Stomach (tissue), 8 donors: ENCODE measurements at regions not wholly inside any gene's neighbourhood (a gene's known extent, or its start where the extent isn't known, plus 50 kb on each side); places are given as distances from the start of the nearest gene placed in this dataset.

Experiments
- DNase-seq, 2 donors: peaks; one replicate each; pipeline versions ENCODE4 v3.0.0 to v3.0.0-alpha.2; 2013 to 2019
- H3K27ac ChIP-seq, 5 donors: fragments of 200-600 bp in 4 of 5; sonication (generic) in 4 of 5; one replicate each; pipeline ENCODE4 v1.5.1; 2013 to 2019; ENCODE audit warnings: mild to moderate bottlenecking in 1 of 5, moderate library complexity in 1 of 5
- H3K27me3 ChIP-seq, 3 donors: fragments of 200-600 bp; sonication (generic); one replicate each; pipeline ENCODE4 v1.5.1; 2017 to 2019; ENCODE audit warnings: mixed run types in 1 of 3
- H3K36me3 ChIP-seq, 4 donors: fragments of 200-600 bp; sonication (generic); 1 replicate in 3 of 4; 2 replicates in 1 of 4; pipeline ENCODE4 v1.5.1; 2016 to 2019
- H3K4me1 ChIP-seq, 4 donors: fragments of 200-600 bp; sonication (generic); one replicate each; pipeline ENCODE4 v1.5.1; 2016 to 2019
- H3K4me3 ChIP-seq, 4 donors: fragments of 200-600 bp; sonication (generic) in 3 of 4; one replicate each; pipeline ENCODE4 v1.5.1; 2016 to 2019; ENCODE audit warnings: mild to moderate bottlenecking in 1 of 4
- H3K9me3 ChIP-seq, 4 donors: fragments of 200-600 bp; sonication (generic); one replicate each; pipeline ENCODE4 v1.5.1; 2016 to 2019
- EP300 ChIP-seq: sonication (generic); formaldehyde crosslinking; IDR thresholded peaks from one replicate; pipeline ENCODE4 v1.6.1; 2017; ENCODE audit warnings: antibody characterized with exemption
- POLR2A ChIP-seq, 4 donors: fragments of 450-650 bp; IDR thresholded peaks; one replicate each; pipeline ENCODE4 v1.6.1; 2016; ENCODE audit warnings: antibody characterized with exemption in 4 of 4, control low read depth in 2 of 4, mild to moderate bottlenecking in 1 of 4, moderate library complexity in 1 of 4
- POLR2AphosphoS5 ChIP-seq, 3 donors: sonication (generic); formaldehyde crosslinking; IDR thresholded peaks; one replicate each; pipeline ENCODE4 v1.6.1; 2016; ENCODE audit warnings: antibody characterized with exemption in 3 of 3
- WGBS, 5 donors: extraction: QIAGEN DNeasy Blood & Tissue Kit in 3 of 5; methylation state at CpG; one replicate each; pipeline versions ENCODE4 v1.1.5 to v1.1.7; 2013 to 2018; 5-methylcytosine and 5-hydroxymethylcytosine counted together
- intact Hi-C: fragments of 100-400 bp; cut with DNase I; formaldehyde crosslinking; loops from one replicate; pipeline ENCODE4 v1.15.1; 2023; ENCODE audit warnings: low total_unique reads
- TF ChIP-seq, protein P1 (sequence below), 7 experiments: fragments of 450-650 bp in 4 of 7; fragments of 200-600 bp in 3 of 7; sonication (generic) in 3 of 7; IDR thresholded peaks; one replicate each; pipeline ENCODE4 v1.5.1; 2016 to 2019; ENCODE audit warnings: antibody characterized with exemption in 7 of 7, control low read depth in 2 of 7, mild to moderate bottlenecking in 1 of 7
- donor health status: healthy with polysubstance abuse.
- donor health status: Bipolar disorder and iron deficiency.
- donor health status: healthy.

DNA sequence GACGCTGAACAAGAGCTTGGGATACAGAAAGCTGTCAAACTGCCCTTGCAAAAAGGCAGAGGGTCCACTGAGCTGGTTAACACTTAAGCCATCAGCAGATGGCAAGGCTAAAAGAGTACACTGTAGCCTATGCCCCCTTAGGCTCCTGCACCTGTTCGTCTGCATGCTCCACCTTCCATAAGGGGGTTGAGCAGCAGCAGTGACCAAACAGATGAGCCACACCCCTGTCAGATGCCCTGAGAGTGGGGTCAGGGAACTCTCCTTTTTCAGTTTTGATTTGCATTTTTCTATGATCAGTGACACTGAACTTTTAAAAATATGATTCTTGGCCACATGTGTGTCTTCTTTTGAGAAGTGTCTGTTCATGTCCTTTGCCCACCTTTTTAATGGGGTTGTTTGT, 402.5 kb upstream of the FAM98A start:
- TF ChIP-seq, protein P1, sequence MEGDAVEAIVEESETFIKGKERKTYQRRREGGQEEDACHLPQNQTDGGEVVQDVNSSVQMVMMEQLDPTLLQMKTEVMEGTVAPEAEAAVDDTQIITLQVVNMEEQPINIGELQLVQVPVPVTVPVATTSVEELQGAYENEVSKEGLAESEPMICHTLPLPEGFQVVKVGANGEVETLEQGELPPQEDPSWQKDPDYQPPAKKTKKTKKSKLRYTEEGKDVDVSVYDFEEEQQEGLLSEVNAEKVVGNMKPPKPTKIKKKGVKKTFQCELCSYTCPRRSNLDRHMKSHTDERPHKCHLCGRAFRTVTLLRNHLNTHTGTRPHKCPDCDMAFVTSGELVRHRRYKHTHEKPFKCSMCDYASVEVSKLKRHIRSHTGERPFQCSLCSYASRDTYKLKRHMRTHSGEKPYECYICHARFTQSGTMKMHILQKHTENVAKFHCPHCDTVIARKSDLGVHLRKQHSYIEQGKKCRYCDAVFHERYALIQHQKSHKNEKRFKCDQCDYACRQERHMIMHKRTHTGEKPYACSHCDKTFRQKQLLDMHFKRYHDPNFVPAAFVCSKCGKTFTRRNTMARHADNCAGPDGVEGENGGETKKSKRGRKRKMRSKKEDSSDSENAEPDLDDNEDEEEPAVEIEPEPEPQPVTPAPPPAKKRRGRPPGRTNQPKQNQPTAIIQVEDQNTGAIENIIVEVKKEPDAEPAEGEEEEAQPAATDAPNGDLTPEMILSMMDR (IDR thresholded peaks at IDR 0.05), result no peak
- TF ChIP-seq POLR2A (IDR thresholded peaks at IDR 0.05) (no peak), POLR2AphosphoS5 (IDR thresholded peaks at IDR 0.05) (no peak), EP300 (no peak)
- intact Hi-C loops, result no loop called here

DNA sequence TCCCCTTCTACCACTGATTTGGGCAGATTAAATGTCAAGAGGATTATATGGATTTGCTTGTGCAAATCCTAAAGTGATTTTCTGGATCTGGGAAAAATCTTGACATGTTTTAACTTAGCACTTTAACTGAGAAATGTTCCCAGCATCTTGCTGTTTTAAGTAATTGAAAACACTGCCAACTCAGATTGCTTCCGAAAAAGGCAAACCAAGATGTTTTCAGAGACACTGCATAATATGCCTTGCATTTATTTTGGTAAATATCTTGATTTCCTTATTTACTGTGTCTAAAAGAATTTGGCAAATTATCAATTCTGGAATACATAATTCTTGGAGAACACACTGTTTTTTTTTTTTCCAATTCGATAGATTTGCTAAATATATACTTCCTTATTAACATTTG, 385.0 kb upstream of the FAM98A start:
- Histone ChIP-seq H3K4me1 (no peaks in the 10 kb centered on the region), H3K27ac (no peak overlapping the region), H3K4me3 (no peak overlapping the region), H3K9me3 (no peaks in the 10 kb centered on the region), H3K27me3 (no peaks in the 10 kb centered on the region), H3K36me3 (no peaks in the 10 kb centered on the region)
- intact Hi-C loops, result no loop called here
- WGBS, 5 donors, result 41 to 73% (median 66%) methylated on average over 2 of the region's 2 CpGs
- no peak for DNase-seq
- TF ChIP-seq EP300 (no peak), POLR2A (IDR thresholded peaks at IDR 0.05) (no peak), POLR2AphosphoS5 (IDR thresholded peaks at IDR 0.05) (no peak)
- TF ChIP-seq, protein P1 (IDR thresholded peaks at IDR 0.05), result no peak

More for the DNA sequence above, 402.5 kb upstream of the FAM98A start:
- 70 to 90% (median 72%) methylated on average over 2 of the region's 2 CpGs for WGBS, 5 donors
- Histone ChIP-seq H3K36me3 (no peaks in the 10 kb centered on the region), H3K9me3 (peaks cover 0 to 14% (median 10%) of the 10 kb centered on the region in 4 donors), H3K27ac (no peak overlapping the region), H3K27me3 (no peaks in the 10 kb centered on the region), H3K4me1 (no peaks in the 10 kb centered on the region), H3K4me3 (no peak overlapping the region)
- DNase-seq, result no peak

GRCh38 chr2:33978471-33978870, 379.4 kb upstream of the FAM98A start:
- H3K4me3 ChIP-seq, result no peak overlapping the region
- TF ChIP-seq EP300, result no peak
- no peak for TF ChIP-seq POLR2AphosphoS5 (IDR thresholded peaks at IDR 0.05)
- no peak for TF ChIP-seq POLR2A (IDR thresholded peaks at IDR 0.05)
- TF ChIP-seq, protein P1 (IDR thresholded peaks at IDR 0.05), result no peak
- no peak overlapping the region for H3K27ac ChIP-seq
- intact Hi-C loops, result no loop called here
- no peak for DNase-seq
- 59 to 88% (median 62%) methylated on average over 3 of the region's 3 CpGs for WGBS, 5 donors
- no peaks in the 10 kb centered on the region for H3K4me1 ChIP-seq
- no peaks in the 10 kb centered on the region for H3K36me3 ChIP-seq
- H3K27me3 ChIP-seq, result no peaks in the 10 kb centered on the region
- H3K9me3 ChIP-seq, result peaks cover 0 to 5% (median 0%) of the 10 kb centered on the region in 4 donors

DNA sequence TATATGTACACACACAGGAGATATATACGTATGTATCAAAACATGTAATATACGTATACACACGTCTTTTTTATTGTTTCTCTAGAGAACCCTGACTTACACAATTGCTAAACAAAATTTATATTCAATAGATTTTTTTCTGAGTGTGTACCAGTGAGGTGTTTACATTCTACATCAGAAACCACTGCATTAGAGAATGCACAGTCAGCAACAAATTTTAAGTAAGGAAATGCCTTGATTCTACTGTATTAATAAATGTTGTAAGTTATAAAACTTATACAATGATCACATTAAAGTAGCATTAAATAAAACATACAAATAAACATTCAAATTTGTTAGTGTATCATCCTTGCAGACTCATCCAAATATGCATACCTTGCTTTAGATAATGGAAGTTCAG, 376.4 kb upstream of the FAM98A start:
- no peaks in the 10 kb centered on the region for H3K27me3 ChIP-seq
- no peaks in the 10 kb centered on the region for H3K36me3 ChIP-seq
- no peak for TF ChIP-seq POLR2AphosphoS5 (IDR thresholded peaks at IDR 0.05)
- no peak for TF ChIP-seq POLR2A (IDR thresholded peaks at IDR 0.05)
- TF ChIP-seq, protein P1 (IDR thresholded peaks at IDR 0.05), result no peak
- TF ChIP-seq EP300, result no peak
- intact Hi-C loops, result no loop called here
- H3K27ac ChIP-seq, result no peak overlapping the region
- H3K9me3 ChIP-seq, result peaks cover 0 to 5% (median 0%) of the 10 kb centered on the region in 4 donors
- no peak for DNase-seq
- H3K4me1 ChIP-seq, result no peaks in the 10 kb centered on the region
- 66 to 89% (median 88%) methylated on average over 3 of the region's 3 CpGs for WGBS, 5 donors
- no peak overlapping the region for H3K4me3 ChIP-seq
